Endothelial cell (in vitro differentiated cells): ENCODE measurements at regions not wholly inside any gene's neighbourhood (a gene's known extent, or its start where the extent isn't known, plus 50 kb on each side); places are given as distances from the start of the nearest gene placed in this dataset.

Experiments
- DNase-seq: peaks from one replicate; pipeline ENCODE4 v3.0.0; 2021; ENCODE audit warnings: low spot score
- H3K27ac Mint-ChIP-seq: one replicate; pipeline ENCODE4 v1.8.0; 2021; ENCODE audit warnings: mixed read lengths, inconsistent platforms; ENCODE audit not compliant: unreplicated experiment
- H3K27me3 Mint-ChIP-seq: one replicate; pipeline ENCODE4 v1.8.0; 2021; ENCODE audit warnings: mild to moderate bottlenecking, moderate library complexity, mixed read lengths, inconsistent platforms; ENCODE audit not compliant: unreplicated experiment
- H3K36me3 Mint-ChIP-seq: one replicate; pipeline ENCODE4 v1.8.0; 2021; ENCODE audit warnings: mild to moderate bottlenecking, low read depth, mixed read lengths, inconsistent platforms; ENCODE audit not compliant: unreplicated experiment
- H3K4me1 Mint-ChIP-seq: one replicate; pipeline ENCODE4 v1.8.0; 2021; ENCODE audit warnings: mild to moderate bottlenecking, mixed read lengths, inconsistent platforms; ENCODE audit not compliant: unreplicated experiment
- H3K4me3 Mint-ChIP-seq: one replicate; pipeline ENCODE4 v1.8.0; 2021; ENCODE audit warnings: mild to moderate bottlenecking, mixed read lengths, inconsistent platforms; ENCODE audit not compliant: unreplicated experiment
- H3K9me3 Mint-ChIP-seq: one replicate; pipeline ENCODE4 v1.8.0; 2021; ENCODE audit warnings: mixed read lengths, inconsistent platforms; ENCODE audit not compliant: unreplicated experiment
- TF ChIP-seq, protein P1 (sequence below): fragments of 200-600 bp; sonication (generic); IDR thresholded peaks from one replicate; pipeline ENCODE4 v1.5.0; 2021; ENCODE audit warnings: antibody characterized with exemption; ENCODE audit not compliant: unreplicated experiment

DNA sequence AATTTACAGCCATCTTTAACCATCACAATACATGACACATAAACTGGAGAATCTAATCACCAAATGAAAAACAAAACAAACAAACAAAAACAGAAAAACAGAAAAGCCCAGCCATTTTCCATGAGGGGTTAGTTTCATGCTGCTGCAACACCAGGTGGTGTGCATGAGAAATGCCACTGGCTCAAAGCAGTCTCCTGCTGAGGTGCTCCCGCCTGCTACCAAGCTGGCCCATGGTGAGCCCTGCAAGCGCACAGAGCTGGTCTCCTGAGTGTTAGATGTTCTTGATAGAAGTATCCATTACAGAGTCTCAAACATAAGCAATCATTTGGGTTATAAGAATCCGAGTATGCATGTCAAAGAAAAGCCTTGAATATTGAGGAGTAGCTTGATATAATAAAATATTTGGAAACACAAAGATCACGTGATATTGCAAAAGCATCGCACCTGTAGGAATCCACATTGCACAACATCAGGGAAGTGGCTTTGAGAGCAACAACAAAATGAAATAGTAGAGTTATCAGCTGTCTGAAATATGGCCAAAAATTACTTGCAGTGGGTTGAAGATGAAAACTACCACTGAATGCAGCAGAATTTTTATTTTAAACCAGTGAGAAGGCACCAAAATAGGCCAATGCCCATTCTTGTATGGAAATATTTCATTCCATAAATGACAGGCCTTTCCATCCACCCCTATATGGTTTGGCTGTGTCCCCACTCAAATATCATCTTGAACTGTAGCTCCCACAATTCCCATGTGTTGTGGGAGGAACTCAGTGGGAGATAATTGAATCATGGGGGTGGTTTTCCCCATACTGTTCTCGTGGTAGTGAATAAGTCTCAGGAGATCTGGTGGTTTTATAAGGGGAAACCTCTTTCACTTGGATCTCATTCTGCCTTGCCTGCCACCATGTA lies 194.8 kb downstream of the SYK start:
- no peaks in the 10 kb centered on the region for H3K27me3 Mint-ChIP-seq
- no peaks in the 10 kb centered on the region for H3K4me1 Mint-ChIP-seq
- DNase-seq: no peak
- H3K4me3 Mint-ChIP-seq: no peak overlapping the region
- TF ChIP-seq, protein P1, sequence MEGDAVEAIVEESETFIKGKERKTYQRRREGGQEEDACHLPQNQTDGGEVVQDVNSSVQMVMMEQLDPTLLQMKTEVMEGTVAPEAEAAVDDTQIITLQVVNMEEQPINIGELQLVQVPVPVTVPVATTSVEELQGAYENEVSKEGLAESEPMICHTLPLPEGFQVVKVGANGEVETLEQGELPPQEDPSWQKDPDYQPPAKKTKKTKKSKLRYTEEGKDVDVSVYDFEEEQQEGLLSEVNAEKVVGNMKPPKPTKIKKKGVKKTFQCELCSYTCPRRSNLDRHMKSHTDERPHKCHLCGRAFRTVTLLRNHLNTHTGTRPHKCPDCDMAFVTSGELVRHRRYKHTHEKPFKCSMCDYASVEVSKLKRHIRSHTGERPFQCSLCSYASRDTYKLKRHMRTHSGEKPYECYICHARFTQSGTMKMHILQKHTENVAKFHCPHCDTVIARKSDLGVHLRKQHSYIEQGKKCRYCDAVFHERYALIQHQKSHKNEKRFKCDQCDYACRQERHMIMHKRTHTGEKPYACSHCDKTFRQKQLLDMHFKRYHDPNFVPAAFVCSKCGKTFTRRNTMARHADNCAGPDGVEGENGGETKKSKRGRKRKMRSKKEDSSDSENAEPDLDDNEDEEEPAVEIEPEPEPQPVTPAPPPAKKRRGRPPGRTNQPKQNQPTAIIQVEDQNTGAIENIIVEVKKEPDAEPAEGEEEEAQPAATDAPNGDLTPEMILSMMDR: no peak
- no peaks in the 10 kb centered on the region for H3K36me3 Mint-ChIP-seq
- H3K9me3 Mint-ChIP-seq: no peaks in the 10 kb centered on the region
- no peak overlapping the region for H3K27ac Mint-ChIP-seq

DNA sequence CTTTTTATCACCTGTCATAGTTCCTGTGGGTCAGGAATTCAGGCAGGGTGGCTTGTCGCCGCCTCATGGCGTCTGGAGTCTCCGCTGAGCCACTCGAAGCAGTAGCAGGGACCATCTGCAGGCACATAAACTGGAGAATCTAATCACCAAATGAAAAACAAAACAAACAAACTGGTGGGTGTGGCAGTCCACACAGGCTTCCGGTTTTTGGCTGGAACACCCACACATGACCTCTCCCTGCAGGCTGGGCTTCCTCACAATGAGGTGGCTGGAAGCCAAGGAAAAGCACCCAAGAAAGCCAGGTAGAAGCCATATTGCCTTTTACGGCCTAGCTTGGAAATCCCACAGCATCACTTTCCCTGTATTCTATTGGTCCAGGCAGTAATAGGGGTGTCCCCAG lies 197.0 kb downstream of the SYK start:
- H3K9me3 Mint-ChIP-seq: no peaks in the 10 kb centered on the region
- TF ChIP-seq, protein P1: no peak
- H3K27ac Mint-ChIP-seq: no peak overlapping the region
- no peaks in the 10 kb centered on the region for H3K27me3 Mint-ChIP-seq
- H3K4me1 Mint-ChIP-seq: no peaks in the 10 kb centered on the region
- H3K4me3 Mint-ChIP-seq: no peak overlapping the region
- DNase-seq: no peak
- no peaks in the 10 kb centered on the region for H3K36me3 Mint-ChIP-seq

DNA sequence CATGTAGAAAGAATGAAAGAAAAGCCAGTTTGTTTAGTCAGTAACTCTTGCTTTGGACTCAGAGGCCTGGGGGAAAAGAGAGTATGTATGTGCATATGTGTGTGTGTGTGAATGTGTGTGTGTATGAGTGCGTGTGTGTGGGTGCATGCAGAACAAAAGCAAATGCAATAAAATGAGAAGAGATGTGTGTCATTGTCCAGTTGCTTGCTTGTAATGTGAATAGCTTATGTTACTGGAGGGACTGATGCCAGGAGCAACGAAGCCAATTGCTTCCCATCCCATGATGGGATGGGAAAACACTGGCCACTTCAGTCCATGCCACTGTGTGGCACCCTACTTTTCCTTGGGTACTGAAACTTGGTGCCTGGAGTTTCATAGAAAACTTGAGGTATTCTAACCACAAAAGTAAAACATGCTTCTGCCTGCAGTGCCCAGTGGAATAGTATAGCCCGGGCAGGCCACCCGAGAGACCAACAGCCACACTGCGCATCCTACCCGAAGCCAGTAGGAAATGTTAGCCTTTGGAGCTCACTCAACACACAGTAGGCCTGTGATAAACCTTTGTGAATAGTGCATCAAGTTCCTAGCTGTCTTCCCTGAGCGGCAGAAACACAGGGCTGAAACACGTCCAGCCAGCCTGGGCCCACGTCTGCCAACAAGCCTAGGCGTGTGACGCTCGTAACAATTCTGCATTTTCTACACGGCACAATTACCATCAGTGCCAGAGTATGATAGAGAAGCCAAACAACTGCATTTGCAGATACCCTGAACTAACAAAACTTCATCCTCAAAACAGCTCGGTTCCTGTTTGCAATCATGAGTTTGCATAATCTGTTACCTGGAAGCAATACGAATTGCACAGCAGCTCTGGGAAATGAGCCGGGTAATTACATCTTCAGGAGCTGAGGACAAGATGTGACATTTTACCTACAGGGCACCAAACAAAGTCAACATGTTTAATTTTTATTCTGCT lies 198.1 kb downstream of the SYK start:
- H3K4me1 Mint-ChIP-seq: no peaks in the 10 kb centered on the region
- no peak overlapping the region for H3K27ac Mint-ChIP-seq
- no peaks in the 10 kb centered on the region for H3K36me3 Mint-ChIP-seq
- TF ChIP-seq, protein P1: no peak
- no peak overlapping the region for H3K4me3 Mint-ChIP-seq
- H3K27me3 Mint-ChIP-seq: no peaks in the 10 kb centered on the region
- no peak for DNase-seq
- H3K9me3 Mint-ChIP-seq: no peaks in the 10 kb centered on the region

DNA sequence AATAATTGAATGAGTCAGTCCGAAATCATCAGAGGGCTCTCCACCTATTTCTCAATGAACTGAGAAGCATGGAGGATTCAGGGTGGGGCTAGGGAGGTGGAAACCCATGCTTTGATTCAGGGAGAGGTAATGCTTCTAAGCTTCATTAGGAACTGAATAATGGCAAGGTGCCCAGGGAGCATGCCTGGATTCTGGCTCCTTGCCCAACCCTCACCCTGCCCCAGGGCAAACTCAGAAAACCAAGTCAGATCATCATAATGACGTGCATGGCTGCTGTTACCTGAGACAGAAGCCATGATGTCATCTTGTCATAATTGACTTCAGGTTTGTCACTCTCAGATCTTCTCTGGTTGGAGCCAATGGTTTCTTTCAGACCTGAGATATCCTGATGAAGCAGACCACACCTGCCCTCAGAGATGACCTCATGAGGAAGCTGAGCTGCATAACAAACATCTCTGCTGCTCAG lies 199.6 kb downstream of the SYK start:
- Mint-ChIP-seq H3K36me3 (no peaks in the 10 kb centered on the region), H3K9me3 (no peaks in the 10 kb centered on the region), H3K4me3 (no peak overlapping the region), H3K27me3 (no peaks in the 10 kb centered on the region), H3K4me1 (no peaks in the 10 kb centered on the region), H3K27ac (no peak overlapping the region)
- TF ChIP-seq, protein P1: no peak
- no peak for DNase-seq
